RWPE1 (cell line): ENCODE measurements at regions not wholly inside any gene's neighbourhood (a gene's known extent, or its start where the extent isn't known, plus 50 kb on each side); places are given as distances from the start of the nearest gene placed in this dataset.

Experiments used
- CTCF ChIA-PET: fragments of 350-600 bp; sonication (Branson Sonifier 250); formaldehyde crosslinking; extraction: SDS; loops from one replicate; lab custom pipeline; 2021; lab: Yijun Ruan, JAX
- POLR2A ChIA-PET: fragments of 400-600 bp; formaldehyde crosslinking; extraction: SDS; loops from one replicate; lab custom pipeline; 2020; ENCODE audit warnings: antibody characterized with exemption; ENCODE audit not compliant: low non-redundant PET; lab: Yijun Ruan, JAX
- DNase-seq: peaks from one replicate; pipeline ENCODE4 v3.0.0; 2012; ENCODE audit warnings: low spot score
- H3K27ac ChIP-seq: fragments of 450-650 bp; 2 replicates; pipeline ENCODE4 v1.5.1; 2017
- CTCF ChIP-seq: fragments of 450-650 bp; conservative IDR thresholded peaks from 2 replicates; pipeline ENCODE4 v1.5.1; 2017; ENCODE audit warnings: low read depth, mild to moderate bottlenecking

GRCh38 chr10:120271696-120272095, 185.3 kb upstream of the PLPP4 start:
- no peak for DNase-seq
- TF ChIP-seq CTCF, result no peak
- H3K27ac ChIP-seq, result no peak overlapping the region
- ChIA-PET POLR2A (no interaction called here), CTCF (no interaction called here)

GRCh38 chr10:120272350-120272749, 184.7 kb upstream of the PLPP4 start:
- CTCF ChIA-PET, result no interaction called here

GRCh38 chr10:120278069-120278468, 179.0 kb upstream of the PLPP4 start:
- H3K27ac ChIP-seq, result no peak overlapping the region
- ChIA-PET POLR2A (no interaction called here), CTCF (interaction anchor here (0.7 to 0.8 kb wide), 2 partner anchors 13 to 32 kb away, joined by 3 to 4 read pairs; no protein-coding TSS in a partner anchor)
- TF ChIP-seq CTCF, result no peak
- DNase-seq, result no peak

More at GRCh38 chr10:120272350-120272749, 184.7 kb upstream of the PLPP4 start:
- DNase-seq, result no peak
- no peak for TF ChIP-seq CTCF
- POLR2A ChIA-PET, result no interaction called here
- H3K27ac ChIP-seq, result no peak overlapping the region

- no peak overlapping the region for H3K27ac ChIP-seq
- TF ChIP-seq CTCF, result no peak
- POLR2A ChIA-PET, result no interaction called here
- CTCF ChIA-PET, result interaction anchor here (0.8 kb wide), 1 partner anchor 14 kb away, joined by 3 read pairs; no protein-coding TSS in a partner anchor
- DNase-seq, result no peak
Measured at GRCh38 chr10:120279196-120279595, 177.8 kb upstream of the PLPP4 start.

- ChIA-PET CTCF (no interaction called here), POLR2A (no interaction called here)
- no peak for TF ChIP-seq CTCF
- H3K27ac ChIP-seq, result no peak overlapping the region
- DNase-seq, result no peak
Measured at GRCh38 chr10:120282421-120282820, 174.6 kb upstream of the PLPP4 start.

- POLR2A ChIA-PET, result no interaction called here
Measured at GRCh38 chr10:120282846-120283492, 174.1 kb upstream of the PLPP4 start.

More at GRCh38 chr10:120282846-120283492, 174.1 kb upstream of the PLPP4 start:
- TF ChIP-seq CTCF, result no peak
- DNase-seq, result no peak
- no peak overlapping the region for H3K27ac ChIP-seq
- CTCF ChIA-PET, result interaction anchor here (0.9 kb wide), 1 partner anchor 58 kb away, joined by 4 read pairs; no protein-coding TSS in a partner anchor
